ENCODE measurements at regions not wholly inside any gene's neighbourhood (a gene's known extent, or its start where the extent isn't known, plus 50 kb on each side); places are given as distances from the start of the nearest gene placed in this dataset.

- no peak for TF ChIP-seq CTCF (IDR thresholded peaks at IDR 0.05)
- Histone ChIP-seq H3K36me3 (no peaks in the 10 kb centered on the region), H3K9me3 (no peaks in the 10 kb centered on the region), H3K4me1 (no peaks in the 10 kb centered on the region), H3K4me3 (no peak overlapping the region), H3K27ac (no peak overlapping the region), H3K27me3 (no peaks in the 10 kb centered on the region)
- DNase-seq (no peak), ATAC-seq (no peak)
- 58% methylated on average over 2 of the region's 2 CpGs for WGBS (ENCODE audit: insufficient coverage, low coverage, low lambda C conversion rate, missing lambda C conversion rate)
- intact Hi-C loops (cut with DNase I), result no loop called here
These were observed 109.5 kb upstream of the MIR17HG start for GRCh38 chr13:91238036-91238435.

GRCh38 chr13:91240341-91240740 is 107.1 kb upstream of the MIR17HG start:
- ATAC-seq (no peak), DNase-seq (no peak)
- Histone ChIP-seq H3K36me3 (no peaks in the 10 kb centered on the region), H3K4me1 (no peaks in the 10 kb centered on the region), H3K4me3 (no peak overlapping the region), H3K27me3 (no peaks in the 10 kb centered on the region), H3K27ac (no peak overlapping the region), H3K9me3 (no peaks in the 10 kb centered on the region)
- no peak for TF ChIP-seq POLR2A (IDR thresholded peaks at IDR 0.05)
- no peak for TF ChIP-seq CTCF (IDR thresholded peaks at IDR 0.05)
- WGBS (ENCODE audit: insufficient coverage, low coverage, low lambda C conversion rate, missing lambda C conversion rate), result 64% methylated on average over 1 of the region's 1 CpG
- intact Hi-C loops (cut with DNase I), result no loop called here

- no peak for ATAC-seq
- H3K4me1 ChIP-seq, result no peaks in the 10 kb centered on the region
- no peak for TF ChIP-seq POLR2A (IDR thresholded peaks at IDR 0.05)
- no peak for TF ChIP-seq CTCF (IDR thresholded peaks at IDR 0.05)
- intact Hi-C loops (cut with DNase I), result no loop called here
- no peak overlapping the region for H3K4me3 ChIP-seq
- no peaks in the 10 kb centered on the region for H3K9me3 ChIP-seq
- 55% methylated on average over 2 of the region's 2 CpGs for WGBS (ENCODE audit: insufficient coverage, low coverage, low lambda C conversion rate, missing lambda C conversion rate)
- no peak overlapping the region for H3K27ac ChIP-seq
- no peaks in the 10 kb centered on the region for H3K27me3 ChIP-seq
- H3K36me3 ChIP-seq, result no peaks in the 10 kb centered on the region
- DNase-seq, result no peak
These were observed 106.1 kb upstream of the MIR17HG start for GRCh38 chr13:91241221-91241933.

- no peak overlapping the region for H3K27ac ChIP-seq
- intact Hi-C loops (cut with DNase I), result no loop called here
- no peaks in the 10 kb centered on the region for H3K36me3 ChIP-seq
- DNase-seq (no peak), ATAC-seq (no peak)
- H3K9me3 ChIP-seq, result no peaks in the 10 kb centered on the region
- no peaks in the 10 kb centered on the region for H3K27me3 ChIP-seq
- H3K4me1 ChIP-seq, result no peaks in the 10 kb centered on the region
- no peak overlapping the region for H3K4me3 ChIP-seq
- TF ChIP-seq POLR2A (IDR thresholded peaks at IDR 0.05) (no peak), CTCF (IDR thresholded peaks at IDR 0.05) (no peak)
These were observed 104.8 kb upstream of the MIR17HG start for GRCh38 chr13:91242652-91243051.

GRCh38 chr13:91245288-91245687 is 102.2 kb upstream of the MIR17HG start:
- DNase-seq (no peak), ATAC-seq (no peak)
- Histone ChIP-seq H3K4me3 (no peak overlapping the region), H3K36me3 (no peaks in the 10 kb centered on the region), H3K4me1 (no peaks in the 10 kb centered on the region), H3K27me3 (no peaks in the 10 kb centered on the region), H3K9me3 (no peaks in the 10 kb centered on the region), H3K27ac (no peak overlapping the region)
- 63% methylated on average over 2 of the region's 2 CpGs for WGBS (ENCODE audit: insufficient coverage, low coverage, low lambda C conversion rate, missing lambda C conversion rate)
- TF ChIP-seq CTCF (IDR thresholded peaks at IDR 0.05) (no peak), POLR2A (IDR thresholded peaks at IDR 0.05) (no peak)
- intact Hi-C loops (cut with DNase I), result no loop called here
